ENCODE measurements at regions not wholly inside any gene's neighbourhood (a gene's known extent, or its start where the extent isn't known, plus 50 kb on each side); places are given as distances from the start of the nearest gene placed in this dataset.

- TF ChIP-seq TAF1 (IDR thresholded peaks at IDR 0.05; ENCODE audit: borderline replicate concordance, low read depth, low read length) (no peak), NKRF (conservative IDR thresholded peaks at IDR 0.05) (no peak), SREBF2 (IDR thresholded peaks at IDR 0.05; ENCODE audit: low read length) (no peak), EP300 (IDR thresholded peaks at IDR 0.05; ENCODE audit: borderline replicate concordance in 1 of 2, control insufficient read depth in 1 of 2, low read depth in 2 of 2, low read length in 2 of 2) (no peak), CHD1 (IDR thresholded peaks at IDR 0.05; ENCODE audit: low read depth, low read length) (no peak), JUNB (IDR thresholded peaks at IDR 0.05) (no peak), ZNF24 (IDR thresholded peaks at IDR 0.05) (no peak), RELA (IDR thresholded peaks at IDR 0.05; ENCODE audit: borderline replicate concordance, partially characterized antibody) (no peak), MXI1 (IDR thresholded peaks at IDR 0.05; ENCODE audit: low read depth, low read length) (no peak), IRF3 (IDR thresholded peaks at IDR 0.05) (no peak), ASH2L (IDR thresholded peaks at IDR 0.05; ENCODE audit: borderline replicate concordance, low read depth) (no peak), SMC3 (IDR thresholded peaks at IDR 0.05; ENCODE audit: borderline replicate concordance, low read length) (no peak), GATAD2B (conservative IDR thresholded peaks at IDR 0.05; ENCODE audit: low read depth) (no peak), MEF2B (IDR thresholded peaks at IDR 0.05; ENCODE audit: partially characterized antibody, poor library complexity, severe bottlenecking) (no peak), SRF (IDR thresholded peaks at IDR 0.05; ENCODE audit: low read depth in 2 of 2, low read length in 2 of 2) (no peak), IRF5 (IDR thresholded peaks at IDR 0.05; ENCODE audit: borderline replicate concordance) (no peak), RB1 (IDR thresholded peaks at IDR 0.05; ENCODE audit: borderline replicate concordance) (no peak)
Measured at GRCh38 chr12:12016284-12017100, 54.2 kb upstream of the BCL2L14 start (continued).

All from GM12878 (cell line).